NCI-H82 (cell line): ENCODE measurements at regions not wholly inside any gene's neighbourhood (a gene's known extent, or its start where the extent isn't known, plus 50 kb on each side); places are given as distances from the start of the nearest gene placed in this dataset.
A peak's percentile ranks its signal among the peaks of the same experiment; 100 is the strongest.

Source experiments
- DNase-seq: peaks from one replicate; lab custom pipeline; 2025; lab: John Stamatoyannopoulos, UW

DNA sequence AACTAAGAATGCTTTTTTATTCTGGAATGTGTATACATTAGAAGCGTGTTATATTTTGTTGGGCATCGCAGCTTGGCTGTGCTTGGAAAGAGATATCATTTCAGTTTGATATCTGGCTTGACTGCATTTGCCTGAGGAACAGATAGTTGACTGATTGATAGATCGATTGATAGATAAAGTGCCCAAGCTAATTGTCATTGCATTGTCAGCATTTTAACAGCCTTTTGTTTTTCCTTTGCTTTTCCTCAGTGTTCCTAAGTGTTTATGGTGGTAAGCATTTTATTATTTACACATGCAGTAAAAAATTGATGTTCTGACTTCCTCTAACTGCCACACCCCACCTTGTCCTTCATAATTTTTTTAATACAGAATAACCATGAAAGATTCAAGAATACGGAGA, 180.9 kb upstream of the GRIK2 start:
- no peak for DNase-seq

DNA sequence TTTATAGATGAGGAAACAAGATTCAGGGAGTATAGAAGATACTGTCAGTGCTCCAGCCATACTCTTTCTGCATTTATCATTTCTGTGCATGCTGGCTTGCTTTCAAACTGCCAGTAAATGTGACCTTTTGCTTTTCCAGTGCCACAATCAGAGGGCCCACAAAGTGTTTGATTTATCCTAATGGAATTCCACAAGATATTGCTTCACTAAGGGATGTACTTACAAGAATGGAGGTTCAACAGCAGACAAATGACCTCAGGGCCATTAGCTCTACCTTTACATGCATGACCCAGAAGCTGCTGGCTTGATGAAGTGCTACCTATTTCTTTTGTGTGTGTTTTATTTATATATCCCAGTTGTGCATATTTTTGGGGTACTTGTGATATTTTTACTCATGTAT, 171.5 kb upstream of the GRIK2 start:
- DNase-seq = no peak

DNA sequence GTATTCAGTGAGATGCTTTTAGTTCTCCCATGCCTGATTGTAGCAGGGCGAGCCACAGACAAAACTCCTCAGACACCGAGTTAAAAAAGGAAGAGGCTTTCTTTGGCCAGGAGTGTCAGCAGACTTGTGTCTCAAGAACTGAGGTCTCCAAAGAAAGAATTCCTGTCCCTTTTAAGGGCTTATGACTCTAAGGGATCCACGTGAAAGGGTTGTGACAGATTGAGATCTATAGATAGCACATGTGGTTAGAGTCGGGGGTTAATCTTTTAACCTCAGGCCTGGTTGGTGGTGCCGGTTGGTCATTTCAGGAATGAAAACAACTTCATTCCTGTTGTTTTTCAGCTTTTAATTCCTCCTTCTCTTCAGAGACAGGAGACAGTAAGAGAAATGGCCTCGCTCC, 168.8 kb upstream of the GRIK2 start:
- no peak for DNase-seq

DNA sequence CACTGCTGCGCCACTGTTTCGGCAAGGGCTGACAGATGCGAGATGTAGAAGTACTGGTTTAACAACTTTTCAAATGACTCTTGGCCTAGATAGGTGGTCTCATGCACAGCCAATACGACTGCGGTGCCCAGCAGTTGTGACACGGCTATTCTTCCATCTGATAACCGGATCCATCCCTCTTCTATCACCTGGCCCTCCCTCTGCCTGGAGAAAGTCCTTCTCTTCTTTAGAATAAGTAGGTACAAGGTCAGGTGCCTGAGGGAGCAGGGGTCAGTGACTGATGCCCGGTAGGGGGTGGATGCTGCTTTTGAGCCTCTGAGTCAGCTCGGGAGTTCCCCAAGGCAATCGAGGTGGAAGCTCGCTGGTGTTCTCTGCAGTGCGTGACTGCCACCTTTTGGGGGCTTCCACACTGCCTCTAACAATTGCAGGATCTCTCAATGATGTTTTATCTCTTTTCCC, 166.8 kb upstream of the GRIK2 start:
- DNase-seq = peak; percentile 56

DNA sequence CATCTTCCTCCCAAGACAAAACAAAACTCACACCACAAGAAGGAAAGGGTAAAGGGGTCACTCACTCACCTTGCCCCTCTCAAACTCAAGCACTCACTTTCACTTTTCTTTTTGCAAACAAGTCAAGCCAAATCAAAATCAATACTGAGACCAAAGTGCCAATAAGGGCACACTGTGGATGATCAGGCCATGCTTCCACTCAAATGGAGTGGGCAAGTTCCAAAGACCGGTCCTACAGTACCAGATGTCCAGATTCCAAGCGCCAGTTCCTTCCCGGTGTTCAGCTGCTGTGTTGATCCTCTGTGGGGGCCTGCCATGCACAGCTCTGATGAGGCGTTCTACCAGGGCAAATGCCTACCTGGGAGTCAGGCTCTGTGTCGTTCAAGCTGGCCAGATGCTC, 162.6 kb upstream of the GRIK2 start:
- DNase-seq = no peak

DNA sequence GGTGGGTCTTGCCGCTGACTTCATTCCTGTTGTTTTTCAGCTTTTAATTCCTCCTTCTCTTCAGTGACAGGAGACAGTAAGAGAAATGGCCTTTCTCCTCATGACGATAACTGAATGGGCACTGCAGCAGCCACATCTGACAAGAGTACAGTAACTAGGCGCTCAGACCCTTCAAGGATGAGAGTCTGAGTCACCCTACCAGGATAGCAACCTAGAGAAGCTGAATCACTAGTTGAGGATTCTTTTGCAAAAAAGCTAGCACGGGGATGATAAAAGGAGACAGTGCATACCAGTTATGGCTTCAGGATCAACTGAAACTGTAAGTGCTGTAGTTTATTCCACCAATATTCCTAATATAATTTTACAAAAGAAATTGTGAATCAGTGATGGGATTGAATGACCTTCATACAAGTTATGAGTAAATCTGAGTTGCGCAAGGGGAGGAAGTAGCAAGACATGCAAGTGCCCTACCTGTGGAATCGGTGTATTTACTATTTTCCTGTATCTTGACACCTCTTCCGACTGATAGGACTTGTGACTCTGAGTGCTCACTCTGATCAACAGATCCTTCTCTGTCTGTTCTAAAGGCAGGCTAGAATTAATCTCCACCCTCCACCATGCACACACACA, 161.8 kb upstream of the GRIK2 start:
- no peak for DNase-seq

DNA sequence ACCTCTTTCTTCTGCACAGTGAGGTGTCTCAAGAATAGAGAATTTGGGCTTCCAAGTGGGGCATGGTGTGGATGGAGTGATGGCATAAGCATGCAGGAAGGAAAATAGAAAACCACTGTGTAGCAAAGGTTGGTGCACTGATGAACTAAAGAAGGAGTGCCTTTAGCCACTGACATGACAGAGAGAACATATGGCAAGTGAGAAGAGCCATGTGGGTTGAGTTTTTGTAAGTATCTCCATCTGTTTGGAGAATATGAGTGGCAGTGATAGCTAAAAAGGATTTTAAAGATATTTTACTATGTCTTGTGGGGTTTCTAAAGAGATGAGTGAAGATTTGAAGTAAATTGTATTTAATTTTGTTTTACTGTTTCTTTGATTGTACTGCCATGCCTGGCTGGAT, 160.5 kb upstream of the GRIK2 start:
- DNase-seq = peak; percentile 12

DNA sequence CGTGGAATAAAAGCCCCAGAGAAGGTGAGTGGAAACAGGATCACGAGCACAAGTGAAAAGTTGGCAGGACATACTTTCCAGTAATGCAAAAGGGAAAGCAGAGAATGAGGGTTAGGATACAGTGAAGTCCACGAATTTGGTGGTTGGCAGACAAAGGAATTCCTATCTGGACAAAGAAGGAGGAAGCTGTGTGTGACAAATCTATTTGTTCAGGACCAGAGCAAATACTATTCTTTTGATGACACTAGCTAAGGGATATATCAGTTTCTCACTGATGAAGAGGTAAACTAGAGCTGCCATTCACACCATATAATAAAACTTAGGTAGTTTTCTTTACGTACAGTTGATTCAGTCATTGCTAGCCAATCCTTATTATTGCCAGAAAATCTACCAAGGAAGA, 156.8 kb upstream of the GRIK2 start:
- DNase-seq = no peak

DNA sequence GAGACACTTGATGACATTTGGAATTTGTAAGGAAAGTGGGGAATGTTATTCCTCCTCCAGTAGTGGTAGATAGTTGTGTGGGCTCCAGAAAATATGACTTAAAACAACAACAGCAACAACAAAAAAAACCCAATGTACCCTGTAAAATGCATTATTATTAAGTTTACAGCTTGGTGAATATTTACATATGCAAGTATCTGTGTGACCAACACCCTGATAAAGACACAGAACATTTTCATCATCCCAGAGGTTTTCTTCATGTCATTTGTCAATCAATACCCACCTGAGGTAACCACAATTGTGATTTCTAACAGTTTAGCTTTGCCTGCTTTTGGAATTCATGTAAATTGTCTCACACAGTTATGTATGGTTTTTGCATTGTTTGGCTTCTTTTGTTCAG, 152.1 kb upstream of the GRIK2 start:
- DNase-seq = no peak

DNA sequence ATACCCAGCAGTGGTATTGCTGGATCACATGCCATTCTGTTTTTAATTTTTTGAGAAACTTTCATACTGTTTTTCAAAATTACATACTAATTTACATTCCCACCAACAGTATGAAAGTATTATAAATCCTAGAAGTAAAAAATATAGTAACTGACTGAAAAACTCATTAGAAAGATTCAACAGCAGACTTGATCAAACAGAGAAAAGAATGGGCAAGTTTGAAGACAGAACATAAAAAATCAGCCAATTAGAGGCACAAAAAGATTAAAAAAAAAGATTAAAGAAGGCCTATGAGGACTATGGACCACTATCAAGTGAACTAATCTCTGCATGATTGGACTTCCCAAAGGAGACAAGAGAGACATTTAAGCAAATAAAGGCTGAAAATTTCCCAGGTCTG, 144.0 kb upstream of the GRIK2 start:
- DNase-seq = no peak

DNA sequence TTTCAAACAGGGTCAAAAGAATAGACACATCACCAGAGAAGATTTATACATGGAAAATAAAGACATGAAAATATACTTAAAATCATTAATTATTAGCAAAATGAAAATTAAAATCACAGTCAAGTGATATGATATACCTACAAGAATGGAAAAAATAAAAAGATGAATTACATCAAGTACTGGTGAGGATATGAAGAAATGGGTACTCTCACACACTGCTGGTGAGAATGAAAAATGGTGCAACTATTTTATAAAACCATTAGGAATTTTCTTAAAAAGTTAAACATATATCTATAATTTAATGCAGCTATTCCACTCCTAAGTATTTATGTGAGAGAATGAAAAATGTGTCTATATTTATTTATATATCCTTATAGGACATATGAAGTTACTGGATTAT, 136.3 kb upstream of the GRIK2 start:
- DNase-seq = no peak

DNA sequence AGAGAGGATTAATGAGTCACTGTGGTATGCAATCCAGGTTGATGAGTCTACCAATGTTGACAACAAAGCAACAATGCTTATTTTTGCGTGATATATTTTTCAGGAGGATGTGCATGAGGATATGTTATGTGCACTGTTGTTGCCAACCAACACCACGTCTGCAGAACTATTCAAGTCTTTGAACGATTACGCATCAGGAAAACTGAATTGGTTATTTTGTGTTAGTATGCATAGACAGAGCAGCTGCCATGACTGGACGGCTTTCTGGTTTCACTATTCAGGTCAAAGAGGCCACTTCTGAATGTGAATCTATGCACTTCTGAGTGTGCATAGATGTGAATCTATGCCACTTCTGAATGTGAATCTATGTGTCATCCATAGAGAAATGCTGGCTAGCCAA, 134.0 kb upstream of the GRIK2 start:
- DNase-seq = no peak

DNA sequence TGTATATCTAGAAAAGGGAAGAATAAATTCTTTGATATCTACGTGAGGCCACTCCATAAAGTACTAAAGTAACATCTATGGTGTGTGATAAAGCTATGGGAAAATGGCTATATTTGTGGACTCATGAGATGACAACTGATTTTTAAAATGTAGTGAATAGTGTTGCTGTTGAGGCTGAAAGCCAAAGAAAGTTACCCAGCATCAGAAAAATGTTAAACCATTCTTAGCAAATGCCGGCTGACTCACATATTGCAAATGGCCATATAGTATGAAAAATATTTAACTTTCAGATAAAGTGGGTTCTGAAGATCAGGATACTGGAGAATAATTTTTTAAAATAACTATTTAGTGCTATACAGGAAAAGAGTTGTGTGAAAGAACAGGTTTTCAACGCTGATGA, 129.9 kb upstream of the GRIK2 start:
- DNase-seq = no peak

DNA sequence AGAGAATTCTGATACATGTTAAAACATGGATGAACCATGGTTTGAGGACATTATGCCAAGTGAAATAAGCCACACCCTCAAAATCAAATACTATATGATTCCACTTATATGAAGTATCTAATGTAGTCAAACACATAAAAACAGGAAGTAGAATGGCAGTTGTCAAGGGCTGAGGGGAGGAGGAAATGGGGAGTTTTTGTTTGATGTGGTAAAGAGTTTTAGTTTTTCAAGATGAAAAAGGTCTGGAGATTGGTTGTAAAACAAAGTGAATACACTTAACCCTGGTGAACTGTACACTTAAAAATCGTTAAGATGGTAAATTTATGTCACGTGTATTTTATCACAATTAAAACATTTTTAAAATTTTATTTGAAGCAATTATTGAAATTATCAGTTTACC, 127.4 kb upstream of the GRIK2 start:
- DNase-seq = no peak

DNA sequence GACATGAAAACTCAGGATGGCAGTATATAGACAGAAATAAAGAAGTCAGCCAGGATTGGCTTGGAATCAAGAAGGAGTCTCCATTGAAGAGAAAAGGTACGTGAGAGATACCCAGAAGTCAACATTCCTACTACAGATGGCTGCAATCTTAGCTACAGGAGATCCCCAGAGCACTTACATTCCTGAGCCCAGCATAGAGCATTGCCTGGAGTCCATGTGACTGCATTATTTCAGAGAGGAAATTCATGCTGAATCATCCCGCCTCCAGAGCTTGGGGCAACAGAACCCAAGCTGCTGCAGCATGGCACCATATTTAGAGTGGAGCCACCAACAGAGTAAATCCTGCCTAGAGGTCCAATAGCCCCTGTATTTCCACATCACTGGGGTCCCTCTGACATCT, 125.0 kb upstream of the GRIK2 start:
- no peak for DNase-seq

DNA sequence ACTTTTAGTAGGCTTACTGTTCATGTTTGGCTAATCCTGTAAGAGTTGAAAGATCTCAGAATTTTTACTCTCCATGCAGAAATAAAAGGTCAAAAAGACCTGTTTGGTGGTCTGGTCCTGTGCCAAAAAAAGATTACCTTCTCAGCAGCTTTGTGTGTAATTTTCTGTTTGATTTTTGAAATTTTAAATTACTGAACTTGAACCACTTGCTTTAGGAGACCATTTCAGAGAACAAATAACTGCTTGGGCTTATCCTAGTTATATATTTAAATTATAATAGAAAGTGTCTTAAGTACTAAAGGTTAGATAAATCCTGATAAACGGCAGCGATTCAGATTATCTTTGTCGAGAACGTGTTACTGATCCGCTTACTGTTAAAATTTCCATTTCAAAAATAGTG, 118.3 kb upstream of the GRIK2 start:
- DNase-seq = no peak

DNA sequence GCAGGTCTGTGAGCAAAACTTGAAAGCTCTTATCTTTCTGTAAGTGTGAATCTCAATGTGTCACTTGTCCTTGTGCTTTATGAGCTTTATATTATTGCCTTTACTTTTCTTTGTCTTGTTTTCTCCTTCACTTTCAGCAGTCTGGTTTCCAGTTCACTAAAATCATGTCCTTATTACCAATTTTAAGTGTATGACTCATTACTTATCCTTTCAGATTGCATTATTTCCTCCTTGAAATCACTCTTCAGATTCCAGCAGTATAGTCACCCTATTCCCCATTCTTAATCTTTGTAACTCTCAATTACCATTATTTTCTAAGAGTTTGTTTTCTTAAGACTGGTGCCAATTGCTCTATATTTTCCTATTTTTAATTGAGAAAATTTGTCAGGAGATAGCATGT, 117.4 kb upstream of the GRIK2 start:
- no peak for DNase-seq

DNA sequence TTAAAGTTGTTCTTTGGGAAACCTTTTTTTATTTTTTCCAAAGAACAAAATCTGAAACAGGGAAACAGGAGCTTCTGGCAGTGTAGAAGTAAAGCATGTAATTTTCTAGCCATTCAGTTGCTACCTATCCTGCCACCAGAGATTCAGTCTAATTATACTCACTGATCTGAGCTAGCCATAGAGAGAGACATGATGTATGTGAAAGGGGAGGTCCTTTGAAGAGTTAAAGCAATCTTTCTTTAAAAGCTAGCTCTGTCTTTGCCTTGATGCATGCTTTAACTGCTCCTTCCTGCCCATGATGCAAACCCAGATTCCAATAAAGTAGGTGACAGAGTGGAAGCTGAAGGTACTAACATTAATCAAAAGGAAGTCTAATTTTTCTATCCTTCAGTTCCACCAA, 114.1 kb upstream of the GRIK2 start:
- no peak for DNase-seq

DNA sequence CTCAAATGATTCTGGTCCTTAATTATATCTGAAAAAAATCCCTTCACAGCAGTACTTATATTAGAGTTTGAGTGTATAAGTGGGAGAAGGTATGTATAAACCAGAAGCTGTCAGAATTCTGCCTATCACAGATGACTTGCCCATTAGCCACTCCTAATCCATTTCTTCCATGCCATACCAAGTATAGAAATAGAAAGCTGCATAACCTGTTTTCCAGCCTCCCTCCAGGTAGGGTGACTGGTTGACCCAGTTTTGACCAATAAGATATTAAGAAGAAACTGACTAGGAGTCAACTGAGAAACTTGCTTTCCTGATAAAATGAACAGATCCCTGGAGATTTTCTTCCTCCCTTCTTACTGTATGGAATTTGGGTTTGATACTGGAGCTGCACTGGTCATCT, 112.2 kb upstream of the GRIK2 start:
- no peak for DNase-seq

DNA sequence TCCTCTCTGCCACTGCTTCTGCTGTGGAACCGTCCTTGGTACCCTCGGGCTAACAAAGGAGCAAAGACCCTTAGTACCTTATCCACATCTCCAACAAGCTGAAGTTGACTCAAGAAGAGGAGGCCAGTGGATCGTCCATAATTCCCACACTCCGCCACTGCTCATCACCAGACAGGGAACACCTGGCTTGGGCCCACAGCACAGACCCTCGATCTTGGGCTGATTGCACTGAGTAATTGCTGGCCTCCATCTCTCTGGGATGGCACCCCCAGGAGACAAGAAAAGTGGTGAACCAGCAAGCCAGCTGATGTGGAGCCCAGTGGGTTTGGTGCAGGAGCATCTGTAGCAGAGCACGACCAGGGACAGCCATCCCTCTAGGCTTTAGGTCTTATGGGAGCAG, 109.4 kb upstream of the GRIK2 start:
- no peak for DNase-seq

DNA sequence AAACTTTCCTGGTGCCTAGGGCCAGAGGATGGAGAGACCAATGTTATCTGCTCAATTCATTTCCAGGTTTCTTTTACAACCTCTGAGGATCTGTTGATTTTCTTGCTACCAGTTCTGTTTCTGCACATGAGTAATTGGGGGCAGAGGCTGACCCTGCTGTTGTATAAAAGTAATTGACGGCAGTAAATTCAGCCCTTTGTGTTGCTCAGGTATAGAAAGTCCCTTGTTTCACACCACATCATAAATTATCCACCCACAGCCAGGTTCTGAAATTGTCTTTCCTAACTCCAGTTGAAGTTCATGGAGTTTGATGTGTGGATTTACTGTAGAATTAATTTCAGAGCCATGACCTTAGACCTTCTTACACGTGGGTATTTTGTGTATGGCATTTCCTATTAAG, 107.4 kb upstream of the GRIK2 start:
- no peak for DNase-seq

DNA sequence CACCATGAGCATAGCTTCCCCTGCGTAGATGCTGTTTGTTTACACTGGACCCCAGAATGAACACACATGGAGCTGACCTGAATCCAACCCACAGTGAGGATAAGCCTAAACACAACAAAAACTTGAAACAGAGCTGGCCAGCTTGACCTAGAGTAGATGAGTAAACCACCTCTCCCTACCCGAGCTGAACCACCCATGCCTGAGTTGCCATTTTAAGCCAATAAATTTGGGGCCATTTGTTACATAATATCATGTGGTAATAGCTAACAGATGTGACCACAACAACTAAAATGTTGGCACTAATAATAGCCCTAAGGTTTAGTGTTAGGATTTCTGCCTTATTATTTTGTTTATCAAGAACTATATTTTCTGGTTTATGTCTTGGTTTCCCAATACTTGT, 103.2 kb upstream of the GRIK2 start:
- no peak for DNase-seq

DNA sequence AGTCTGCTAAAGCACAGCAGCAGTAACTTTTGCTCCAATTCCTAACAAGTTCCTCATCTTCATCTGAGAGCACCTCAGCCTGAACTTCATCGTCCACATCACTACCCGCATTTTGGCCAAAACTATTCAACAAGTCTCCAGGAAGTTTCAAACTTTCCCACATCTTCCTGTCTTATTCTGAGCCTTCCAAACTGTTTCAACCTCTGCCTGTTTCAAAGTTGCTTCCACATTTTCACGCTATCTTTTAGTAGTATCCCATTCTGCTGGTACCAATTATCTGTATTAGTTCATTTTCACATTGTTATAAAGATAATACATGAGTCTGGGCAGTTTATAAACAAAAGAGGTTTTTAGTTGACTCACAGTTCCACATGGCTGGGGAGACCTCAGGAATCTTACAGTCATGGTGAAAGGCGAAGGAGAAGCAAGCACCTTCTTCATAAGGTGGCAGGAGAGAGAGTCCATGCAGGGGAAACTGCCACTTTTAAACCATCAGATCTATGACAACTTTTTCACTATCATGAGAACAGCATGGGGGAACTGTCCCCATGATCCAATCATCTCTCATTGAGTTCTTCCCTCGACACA, 99.4 kb upstream of the GRIK2 start:
- DNase-seq = no peak

DNA sequence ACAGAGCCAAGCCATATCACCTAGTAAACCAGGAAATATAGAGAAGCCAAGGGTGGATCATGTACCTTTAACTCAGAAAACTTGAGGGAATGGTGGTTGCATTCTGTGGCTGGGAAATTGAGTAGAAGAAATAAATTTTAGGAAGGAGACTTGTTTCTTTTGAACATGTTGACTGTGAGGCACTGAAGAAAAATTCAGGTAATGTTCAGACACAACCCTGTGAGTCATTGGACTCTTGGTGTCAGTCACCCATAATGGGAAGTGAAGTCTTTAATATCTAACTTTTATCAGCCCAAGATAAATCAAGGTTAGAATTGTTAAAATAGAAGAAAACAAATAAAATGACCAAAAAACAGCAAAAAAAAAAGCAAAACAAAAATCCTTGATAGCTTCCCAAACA, 98.8 kb upstream of the GRIK2 start:
- DNase-seq = no peak
